Hepatocyte (in vitro differentiated cells): ENCODE measurements at regions not wholly inside any gene's neighbourhood (a gene's known extent, or its start where the extent isn't known, plus 50 kb on each side); places are given as distances from the start of the nearest gene placed in this dataset.

Source experiments
- DNase-seq: peaks from one replicate; pipeline ENCODE4 v3.0.0-alpha.2; 2016; ENCODE audit warnings: low spot score
- H2AFZ ChIP-seq: fragments of 200-600 bp; sonication (generic); 2 replicates; pipeline ENCODE4 v1.6.0; 2016; ENCODE audit warnings: antibody characterized with exemption, mild to moderate bottlenecking
- H3K27ac ChIP-seq: fragments of 200-600 bp; sonication (generic); 2 replicates; pipeline ENCODE4 v1.5.1; 2016; ENCODE audit warnings: mild to moderate bottlenecking
- H3K27me3 ChIP-seq: fragments of 200-600 bp; sonication (generic); 2 replicates; pipeline ENCODE4 v1.6.1; 2016
- H3K36me3 ChIP-seq: fragments of 200-600 bp; sonication (generic); replicated peaks from 2 replicates; pipeline ENCODE4 v1.5.1; 2016; ENCODE audit warnings: low read depth; ENCODE audit not compliant: insufficient read depth
- H3K4me1 ChIP-seq: fragments of 200-600 bp; sonication (generic); 2 replicates; pipeline ENCODE4 v1.5.1; 2016; ENCODE audit warnings: mild to moderate bottlenecking, moderate library complexity; ENCODE audit not compliant: insufficient read depth
- H3K4me2 ChIP-seq: fragments of 200-600 bp; sonication (generic); 2 replicates; pipeline ENCODE4 v1.6.0; 2016
- H3K4me3 ChIP-seq: fragments of 200-600 bp; sonication (generic); 2 replicates; pipeline ENCODE4 v1.5.1; 2016; ENCODE audit warnings: mild to moderate bottlenecking
- H3K79me2 ChIP-seq: fragments of 200-600 bp; sonication (generic); 2 replicates; pipeline ENCODE4 v1.6.0; 2017; ENCODE audit warnings: mild to moderate bottlenecking
- H3K9me2 ChIP-seq: fragments of 200-600 bp; sonication (generic); replicated peaks from 2 replicates; pipeline ENCODE4 v1.6.0; 2017; ENCODE audit warnings: mild to moderate bottlenecking; ENCODE audit not compliant: insufficient read depth
- H3K9me3 ChIP-seq: fragments of 200-600 bp; sonication (generic); 2 replicates; pipeline ENCODE4 v1.5.1; 2016; ENCODE audit warnings: low read depth, mild to moderate bottlenecking
- H4K20me1 ChIP-seq: fragments of 200-600 bp; sonication (generic); 2 replicates; pipeline ENCODE4 v1.6.0; 2016; ENCODE audit warnings: mild to moderate bottlenecking; ENCODE audit not compliant: insufficient read depth, poor library complexity, severe bottlenecking
- EZH2 ChIP-seq: fragments of 200-600 bp; sonication (generic); IDR thresholded peaks from 2 replicates; pipeline ENCODE4 v1.6.1; 2016; ENCODE audit warnings: antibody characterized with exemption, mild to moderate bottlenecking, borderline replicate concordance
- EZH2phosphoT487 ChIP-seq: fragments of 200-600 bp; sonication (generic); IDR thresholded peaks from one replicate; pipeline ENCODE4 v1.6.1; 2018; ENCODE audit warnings: antibody characterized with exemption, mild to moderate bottlenecking, low read depth, moderate library complexity; ENCODE audit not compliant: unreplicated experiment, severe bottlenecking
- WGBS: methylation state at CpG from one replicate; pipeline ENCODE4 v1.1.6; 2016; ENCODE audit warnings: low lambda C conversion rate; ENCODE audit errors: missing lambda C conversion rate; 5-methylcytosine and 5-hydroxymethylcytosine counted together
- TF ChIP-seq, protein P1 (sequence below): fragments of 200-600 bp; sonication (generic); IDR thresholded peaks from 2 replicates; pipeline ENCODE4 v1.5.1; 2016; ENCODE audit warnings: antibody characterized with exemption, mild to moderate bottlenecking; ENCODE audit not compliant: poor library complexity

DNA sequence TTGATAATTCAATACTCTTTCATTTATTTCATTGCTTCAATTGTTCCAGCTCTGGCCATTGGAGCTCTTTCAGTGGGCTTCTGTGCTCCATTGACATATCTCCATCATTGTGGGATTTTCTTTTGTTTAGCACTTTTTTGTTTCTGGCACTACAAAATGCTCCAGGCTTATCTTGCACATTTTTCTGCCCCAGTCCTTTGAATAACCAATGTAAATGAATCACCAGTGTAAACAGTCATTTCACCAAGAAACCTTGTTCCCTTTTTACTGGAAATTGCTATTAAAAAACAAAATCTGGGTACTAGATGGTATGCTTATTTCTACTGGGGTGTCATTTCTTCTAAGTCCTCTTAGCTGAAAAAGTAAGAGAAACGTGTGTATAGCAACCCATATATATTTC is 173.0 kb upstream of the LYPLAL1 start:
- no peak overlapping the region for H2AFZ ChIP-seq
- no peaks in the 10 kb centered on the region for H3K36me3 ChIP-seq
- H4K20me1 ChIP-seq, result no peaks in the 10 kb centered on the region
- WGBS, result 88% methylated on average over 1 of the region's 1 CpG
- H3K4me3 ChIP-seq, result no peak overlapping the region
- no peaks in the 10 kb centered on the region for H3K9me2 ChIP-seq
- no peaks in the 10 kb centered on the region for H3K9me3 ChIP-seq
- no peak overlapping the region for H3K4me2 ChIP-seq
- TF ChIP-seq EZH2 (no peak), EZH2phosphoT487 (no peak)
- TF ChIP-seq, protein P1, sequence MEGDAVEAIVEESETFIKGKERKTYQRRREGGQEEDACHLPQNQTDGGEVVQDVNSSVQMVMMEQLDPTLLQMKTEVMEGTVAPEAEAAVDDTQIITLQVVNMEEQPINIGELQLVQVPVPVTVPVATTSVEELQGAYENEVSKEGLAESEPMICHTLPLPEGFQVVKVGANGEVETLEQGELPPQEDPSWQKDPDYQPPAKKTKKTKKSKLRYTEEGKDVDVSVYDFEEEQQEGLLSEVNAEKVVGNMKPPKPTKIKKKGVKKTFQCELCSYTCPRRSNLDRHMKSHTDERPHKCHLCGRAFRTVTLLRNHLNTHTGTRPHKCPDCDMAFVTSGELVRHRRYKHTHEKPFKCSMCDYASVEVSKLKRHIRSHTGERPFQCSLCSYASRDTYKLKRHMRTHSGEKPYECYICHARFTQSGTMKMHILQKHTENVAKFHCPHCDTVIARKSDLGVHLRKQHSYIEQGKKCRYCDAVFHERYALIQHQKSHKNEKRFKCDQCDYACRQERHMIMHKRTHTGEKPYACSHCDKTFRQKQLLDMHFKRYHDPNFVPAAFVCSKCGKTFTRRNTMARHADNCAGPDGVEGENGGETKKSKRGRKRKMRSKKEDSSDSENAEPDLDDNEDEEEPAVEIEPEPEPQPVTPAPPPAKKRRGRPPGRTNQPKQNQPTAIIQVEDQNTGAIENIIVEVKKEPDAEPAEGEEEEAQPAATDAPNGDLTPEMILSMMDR, result no peak
- no peaks in the 10 kb centered on the region for H3K79me2 ChIP-seq
- H3K27ac ChIP-seq, result no peak overlapping the region
- H3K4me1 ChIP-seq, result no peaks in the 10 kb centered on the region
- DNase-seq, result no peak
- H3K27me3 ChIP-seq, result no peaks in the 10 kb centered on the region

DNA sequence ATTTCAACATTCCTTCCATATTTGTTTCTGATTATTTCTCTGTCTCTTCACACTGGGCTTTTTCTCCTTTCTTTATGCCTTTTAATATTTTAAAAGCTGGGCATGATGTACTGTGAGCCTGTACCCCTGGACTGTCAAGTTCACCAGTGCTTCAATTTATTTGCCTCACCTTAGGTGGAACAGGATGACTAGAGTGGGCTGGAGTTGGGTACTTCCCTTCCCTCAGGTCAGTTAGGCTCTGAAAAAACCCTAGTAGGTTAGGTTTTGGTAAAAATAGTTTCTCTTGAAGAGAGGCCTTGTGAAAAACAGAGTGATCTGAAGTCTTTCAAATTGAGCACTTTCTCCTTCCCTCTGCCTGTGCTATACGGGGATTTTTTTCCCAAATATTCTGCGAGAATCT is 163.0 kb upstream of the LYPLAL1 start:
- Histone ChIP-seq H3K4me3 (no peak overlapping the region), H3K27ac (no peak overlapping the region), H3K9me3 (no peaks in the 10 kb centered on the region), H2AFZ (no peak overlapping the region), H3K4me1 (no peaks in the 10 kb centered on the region), H3K27me3 (no peaks in the 10 kb centered on the region), H3K4me2 (no peak overlapping the region), H3K79me2 (no peaks in the 10 kb centered on the region), H4K20me1 (no peaks in the 10 kb centered on the region), H3K9me2 (no peaks in the 10 kb centered on the region), H3K36me3 (no peaks in the 10 kb centered on the region)
- no peak for DNase-seq
- 100% methylated on average over 2 of the region's 2 CpGs for WGBS
- TF ChIP-seq EZH2 (no peak), EZH2phosphoT487 (no peak)
- TF ChIP-seq, protein P1, result no peak

DNA sequence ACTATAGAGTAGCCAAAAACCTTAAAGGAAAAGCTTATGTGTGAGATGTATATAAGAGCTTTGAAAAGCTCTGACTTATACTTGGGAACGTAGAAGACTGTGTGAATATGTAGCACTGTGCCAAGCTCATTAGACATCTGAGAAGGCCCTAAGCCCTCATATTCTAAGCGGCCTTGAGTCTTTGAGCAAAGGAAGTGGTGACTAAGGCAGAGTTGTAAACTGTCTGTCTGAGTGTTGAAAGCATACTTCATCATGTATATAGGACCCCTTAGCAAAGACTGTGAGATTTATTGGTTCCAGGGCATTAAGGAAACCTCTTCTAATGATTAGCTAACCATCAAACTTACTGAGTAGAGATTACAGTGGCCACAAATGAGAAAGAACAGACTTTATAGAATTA is 153.3 kb upstream of the LYPLAL1 start:
- no peaks in the 10 kb centered on the region for H3K36me3 ChIP-seq
- H4K20me1 ChIP-seq, result no peaks in the 10 kb centered on the region
- no peaks in the 10 kb centered on the region for H3K27me3 ChIP-seq
- DNase-seq, result no peak
- H3K4me1 ChIP-seq, result no peaks in the 10 kb centered on the region
- WGBS, result 74% methylated on average over 2 of the region's 2 CpGs
- no peak overlapping the region for H3K27ac ChIP-seq
- no peaks in the 10 kb centered on the region for H3K79me2 ChIP-seq
- no peaks in the 10 kb centered on the region for H3K9me3 ChIP-seq
- H3K9me2 ChIP-seq, result no peaks in the 10 kb centered on the region
- H3K4me2 ChIP-seq, result no peak overlapping the region
- H3K4me3 ChIP-seq, result no peak overlapping the region
- no peak for TF ChIP-seq EZH2
- no peak for TF ChIP-seq EZH2phosphoT487
- TF ChIP-seq, protein P1, result no peak
- H2AFZ ChIP-seq, result no peak overlapping the region

DNA sequence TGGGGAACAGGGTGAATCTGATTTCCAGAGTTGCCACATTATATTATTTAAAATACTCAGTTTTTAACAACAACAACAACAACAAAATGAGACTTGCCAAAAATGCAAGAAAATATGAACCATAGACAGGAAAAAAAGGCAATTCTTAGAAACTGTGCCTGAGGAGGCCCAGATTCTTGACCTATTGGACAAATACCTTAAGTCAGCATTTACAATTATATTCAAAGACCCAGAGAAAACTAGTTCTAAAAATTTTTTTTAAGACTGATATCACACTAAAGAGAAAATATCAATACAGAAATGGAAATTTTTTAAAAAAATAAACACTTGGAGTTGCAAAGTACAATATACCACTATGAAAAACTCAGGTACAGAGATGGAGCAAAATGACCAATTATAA is 152.8 kb upstream of the LYPLAL1 start:
- TF ChIP-seq EZH2phosphoT487, result no peak
- TF ChIP-seq, protein P1, result no peak
- no peak for TF ChIP-seq EZH2
- no peak overlapping the region for H3K27ac ChIP-seq
- H3K79me2 ChIP-seq, result no peaks in the 10 kb centered on the region
- H3K4me1 ChIP-seq, result no peaks in the 10 kb centered on the region
- no peaks in the 10 kb centered on the region for H3K36me3 ChIP-seq
- no peak overlapping the region for H3K4me2 ChIP-seq
- H4K20me1 ChIP-seq, result no peaks in the 10 kb centered on the region
- no peaks in the 10 kb centered on the region for H3K9me2 ChIP-seq
- no peaks in the 10 kb centered on the region for H3K9me3 ChIP-seq
- no peak for DNase-seq
- no peak overlapping the region for H2AFZ ChIP-seq
- H3K4me3 ChIP-seq, result no peak overlapping the region
- no peaks in the 10 kb centered on the region for H3K27me3 ChIP-seq
